GM12878 (cell line): ENCODE measurements at regions not wholly inside any gene's neighbourhood (a gene's known extent, or its start where the extent isn't known, plus 50 kb on each side); places are given as distances from the start of the nearest gene placed in this dataset.

Source experiments
- POLR2AphosphoS2 ChIP-seq: IDR thresholded peaks from 2 replicates; pipeline ENCODE4 v1.6.1; 2011; ENCODE audit warnings: low read depth, mild to moderate bottlenecking, low read length, improper control_type of control experiment, moderate library complexity
- SUZ12 ChIP-seq: fragments of 200-600 bp; sonication (generic); IDR thresholded peaks from one replicate; pipeline ENCODE4 v1.6.1; 2018; ENCODE audit warnings: antibody characterized with exemption, mild to moderate bottlenecking; ENCODE audit not compliant: unreplicated experiment
- TF ChIP-seq, protein P1 (sequence below), 3 experiments: IDR thresholded peaks in 2 of 3; conservative IDR thresholded peaks in 1 of 3; 2 replicates each; pipeline ENCODE4 v1.5.1; 2011; ENCODE audit warnings: low read depth in 3 of 3, low read length in 3 of 3, mild to moderate bottlenecking in 3 of 3, control low read depth in 2 of 3, moderate library complexity in 2 of 3, inconsistent platforms in 1 of 3, mixed read lengths in 1 of 3; ENCODE audit not compliant: control insufficient read depth in 2 of 3, insufficient read depth in 1 of 3; ENCODE audit errors: extremely low read depth in 1 of 3
- TF ChIP-seq, protein P2 (sequence below): fragments of 450-650 bp; IDR thresholded peaks from 2 replicates; pipeline ENCODE4 v1.6.1; 2017; ENCODE audit warnings: antibody characterized with exemption, mild to moderate bottlenecking, moderate library complexity
- TF ChIP-seq, protein P3 (sequence below): fragments of 450-650 bp; IDR thresholded peaks from 2 replicates; pipeline ENCODE4 v1.6.1; 2016; ENCODE audit warnings: mild to moderate bottlenecking, moderate library complexity, borderline replicate concordance

DNA sequence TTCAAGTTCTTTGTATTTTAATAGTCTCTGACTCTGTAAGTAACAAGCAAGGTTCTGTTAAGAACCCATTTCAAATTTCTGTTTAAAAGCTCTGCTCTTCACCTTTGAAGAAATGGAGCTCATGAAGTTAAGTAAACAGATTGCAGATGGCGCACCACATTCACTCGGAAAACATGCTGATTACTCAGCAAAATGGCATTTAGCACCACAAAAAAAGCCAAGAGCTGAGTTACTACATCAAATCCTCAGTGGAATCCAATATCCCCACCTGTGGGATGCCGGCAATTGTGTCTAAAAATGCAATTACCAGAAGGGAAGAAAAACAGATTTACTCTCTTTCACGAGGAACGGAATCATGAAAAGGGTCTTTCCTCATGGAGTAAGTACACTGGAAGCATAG, 758.0 kb downstream of the NTRK3 start:
- no peak for TF ChIP-seq SUZ12
- TF ChIP-seq, protein P1, sequence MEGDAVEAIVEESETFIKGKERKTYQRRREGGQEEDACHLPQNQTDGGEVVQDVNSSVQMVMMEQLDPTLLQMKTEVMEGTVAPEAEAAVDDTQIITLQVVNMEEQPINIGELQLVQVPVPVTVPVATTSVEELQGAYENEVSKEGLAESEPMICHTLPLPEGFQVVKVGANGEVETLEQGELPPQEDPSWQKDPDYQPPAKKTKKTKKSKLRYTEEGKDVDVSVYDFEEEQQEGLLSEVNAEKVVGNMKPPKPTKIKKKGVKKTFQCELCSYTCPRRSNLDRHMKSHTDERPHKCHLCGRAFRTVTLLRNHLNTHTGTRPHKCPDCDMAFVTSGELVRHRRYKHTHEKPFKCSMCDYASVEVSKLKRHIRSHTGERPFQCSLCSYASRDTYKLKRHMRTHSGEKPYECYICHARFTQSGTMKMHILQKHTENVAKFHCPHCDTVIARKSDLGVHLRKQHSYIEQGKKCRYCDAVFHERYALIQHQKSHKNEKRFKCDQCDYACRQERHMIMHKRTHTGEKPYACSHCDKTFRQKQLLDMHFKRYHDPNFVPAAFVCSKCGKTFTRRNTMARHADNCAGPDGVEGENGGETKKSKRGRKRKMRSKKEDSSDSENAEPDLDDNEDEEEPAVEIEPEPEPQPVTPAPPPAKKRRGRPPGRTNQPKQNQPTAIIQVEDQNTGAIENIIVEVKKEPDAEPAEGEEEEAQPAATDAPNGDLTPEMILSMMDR (IDR thresholded peaks at IDR 0.05 in 2 of 3, conservative IDR thresholded peaks at IDR 0.05 in 1 of 3; ENCODE audit: control insufficient read depth in 2 of 3, extremely low read depth in 1 of 3, insufficient read depth in 1 of 3, low read depth in 3 of 3, low read length in 3 of 3): no peak
- TF ChIP-seq, protein P2, sequence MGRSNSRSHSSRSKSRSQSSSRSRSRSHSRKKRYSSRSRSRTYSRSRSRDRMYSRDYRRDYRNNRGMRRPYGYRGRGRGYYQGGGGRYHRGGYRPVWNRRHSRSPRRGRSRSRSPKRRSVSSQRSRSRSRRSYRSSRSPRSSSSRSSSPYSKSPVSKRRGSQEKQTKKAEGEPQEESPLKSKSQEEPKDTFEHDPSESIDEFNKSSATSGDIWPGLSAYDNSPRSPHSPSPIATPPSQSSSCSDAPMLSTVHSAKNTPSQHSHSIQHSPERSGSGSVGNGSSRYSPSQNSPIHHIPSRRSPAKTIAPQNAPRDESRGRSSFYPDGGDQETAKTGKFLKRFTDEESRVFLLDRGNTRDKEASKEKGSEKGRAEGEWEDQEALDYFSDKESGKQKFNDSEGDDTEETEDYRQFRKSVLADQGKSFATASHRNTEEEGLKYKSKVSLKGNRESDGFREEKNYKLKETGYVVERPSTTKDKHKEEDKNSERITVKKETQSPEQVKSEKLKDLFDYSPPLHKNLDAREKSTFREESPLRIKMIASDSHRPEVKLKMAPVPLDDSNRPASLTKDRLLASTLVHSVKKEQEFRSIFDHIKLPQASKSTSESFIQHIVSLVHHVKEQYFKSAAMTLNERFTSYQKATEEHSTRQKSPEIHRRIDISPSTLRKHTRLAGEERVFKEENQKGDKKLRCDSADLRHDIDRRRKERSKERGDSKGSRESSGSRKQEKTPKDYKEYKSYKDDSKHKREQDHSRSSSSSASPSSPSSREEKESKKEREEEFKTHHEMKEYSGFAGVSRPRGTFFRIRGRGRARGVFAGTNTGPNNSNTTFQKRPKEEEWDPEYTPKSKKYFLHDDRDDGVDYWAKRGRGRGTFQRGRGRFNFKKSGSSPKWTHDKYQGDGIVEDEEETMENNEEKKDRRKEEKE: no peak
- no peak for TF ChIP-seq POLR2AphosphoS2
- TF ChIP-seq, protein P3, sequence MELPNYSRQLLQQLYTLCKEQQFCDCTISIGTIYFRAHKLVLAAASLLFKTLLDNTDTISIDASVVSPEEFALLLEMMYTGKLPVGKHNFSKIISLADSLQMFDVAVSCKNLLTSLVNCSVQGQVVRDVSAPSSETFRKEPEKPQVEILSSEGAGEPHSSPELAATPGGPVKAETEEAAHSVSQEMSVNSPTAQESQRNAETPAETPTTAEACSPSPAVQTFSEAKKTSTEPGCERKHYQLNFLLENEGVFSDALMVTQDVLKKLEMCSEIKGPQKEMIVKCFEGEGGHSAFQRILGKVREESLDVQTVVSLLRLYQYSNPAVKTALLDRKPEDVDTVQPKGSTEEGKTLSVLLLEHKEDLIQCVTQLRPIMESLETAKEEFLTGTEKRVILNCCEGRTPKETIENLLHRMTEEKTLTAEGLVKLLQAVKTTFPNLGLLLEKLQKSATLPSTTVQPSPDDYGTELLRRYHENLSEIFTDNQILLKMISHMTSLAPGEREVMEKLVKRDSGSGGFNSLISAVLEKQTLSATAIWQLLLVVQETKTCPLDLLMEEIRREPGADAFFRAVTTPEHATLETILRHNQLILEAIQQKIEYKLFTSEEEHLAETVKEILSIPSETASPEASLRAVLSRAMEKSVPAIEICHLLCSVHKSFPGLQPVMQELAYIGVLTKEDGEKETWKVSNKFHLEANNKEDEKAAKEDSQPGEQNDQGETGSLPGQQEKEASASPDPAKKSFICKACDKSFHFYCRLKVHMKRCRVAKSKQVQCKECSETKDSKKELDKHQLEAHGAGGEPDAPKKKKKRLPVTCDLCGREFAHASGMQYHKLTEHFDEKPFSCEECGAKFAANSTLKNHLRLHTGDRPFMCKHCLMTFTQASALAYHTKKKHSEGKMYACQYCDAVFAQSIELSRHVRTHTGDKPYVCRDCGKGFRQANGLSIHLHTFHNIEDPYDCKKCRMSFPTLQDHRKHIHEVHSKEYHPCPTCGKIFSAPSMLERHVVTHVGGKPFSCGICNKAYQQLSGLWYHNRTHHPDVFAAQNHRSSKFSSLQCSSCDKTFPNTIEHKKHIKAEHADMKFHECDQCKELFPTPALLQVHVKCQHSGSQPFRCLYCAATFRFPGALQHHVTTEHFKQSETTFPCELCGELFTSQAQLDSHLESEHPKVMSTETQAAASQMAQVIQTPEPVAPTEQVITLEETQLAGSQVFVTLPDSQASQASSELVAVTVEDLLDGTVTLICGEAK: no peak
